Immature natural killer cell (primary cell): ENCODE measurements at regions not wholly inside any gene's neighbourhood (a gene's known extent, or its start where the extent isn't known, plus 50 kb on each side); places are given as distances from the start of the nearest gene placed in this dataset.

ENCODE experiments used
- DNase-seq, 3 donors: peaks; one replicate each; pipeline ENCODE4 v3.0.0; 2022; ENCODE audit warnings: mixed read lengths in 1 of 3
- H3K27ac Mint-ChIP-seq, 6 donors: one replicate each; pipeline ENCODE4 v1.8.0; 2020; ENCODE audit warnings: mixed read lengths in 6 of 6, mild to moderate bottlenecking in 5 of 6, inconsistent platforms in 4 of 6, moderate library complexity in 3 of 6
- H3K27me3 Mint-ChIP-seq, 3 donors: one replicate each; pipeline ENCODE4 v1.8.0; 2020 to 2021; ENCODE audit warnings: low read depth in 3 of 3, mild to moderate bottlenecking in 3 of 3, mixed read lengths in 3 of 3, moderate library complexity in 3 of 3, inconsistent platforms in 1 of 3
- H3K36me3 Mint-ChIP-seq, 3 donors: one replicate each; pipeline ENCODE4 v1.8.0; 2020; ENCODE audit warnings: mixed read lengths in 3 of 3, inconsistent platforms in 2 of 3, mild to moderate bottlenecking in 2 of 3
- H3K4me1 Mint-ChIP-seq, 2 donors: one replicate each; pipeline ENCODE4 v1.8.0; 2020; ENCODE audit warnings: inconsistent platforms in 2 of 2, mild to moderate bottlenecking in 2 of 2, mixed read lengths in 2 of 2, moderate library complexity in 1 of 2
- H3K4me3 Mint-ChIP-seq, 5 donors: one replicate each; pipeline ENCODE4 v1.8.0; 2020; ENCODE audit warnings: mild to moderate bottlenecking in 5 of 5, mixed read lengths in 5 of 5, inconsistent platforms in 3 of 5, moderate library complexity in 3 of 5
- H3K9me3 Mint-ChIP-seq, 6 donors: one replicate each; pipeline ENCODE4 v1.8.0; 2020; ENCODE audit warnings: mild to moderate bottlenecking in 6 of 6, mixed read lengths in 6 of 6, inconsistent platforms in 4 of 6, moderate library complexity in 3 of 6

- Mint-ChIP-seq H3K27ac (no peak overlapping the region), H3K4me1 (no peaks in the 10 kb centered on the region), H3K27me3 (peaks cover 0 to 4% (median 0%) of the 10 kb centered on the region in 3 donors), H3K36me3 (no peaks in the 10 kb centered on the region), H3K4me3 (no peak overlapping the region), H3K9me3 (peaks cover 0 to under 1% (median 0%) of the 10 kb centered on the region in 6 donors)
- DNase-seq, result no peak
Measured at GRCh38 chr13:76708138-76708688, 178.0 kb downstream of the KCTD12 start.

GRCh38 chr13:76707360-76707759 is 178.8 kb downstream of the KCTD12 start:
- Mint-ChIP-seq H3K36me3 (no peaks in the 10 kb centered on the region), H3K9me3 (no peaks in the 10 kb centered on the region), H3K27me3 (peaks cover 0 to 4% (median 0%) of the 10 kb centered on the region in 3 donors), H3K4me1 (no peaks in the 10 kb centered on the region), H3K27ac (no peak overlapping the region), H3K4me3 (no peak overlapping the region)
- no peak for DNase-seq

GRCh38 chr13:76703621-76704288 is 182.4 kb downstream of the KCTD12 start:
- H3K36me3 Mint-ChIP-seq, result no peaks in the 10 kb centered on the region
- H3K4me1 Mint-ChIP-seq, result no peaks in the 10 kb centered on the region
- no peak for DNase-seq
- H3K9me3 Mint-ChIP-seq, result peaks cover 0 to 4% (median 0%) of the 10 kb centered on the region in 6 donors
- H3K27ac Mint-ChIP-seq, result no peak overlapping the region
- H3K27me3 Mint-ChIP-seq, result peaks cover 0 to 4% (median 4%) of the 10 kb centered on the region in 3 donors
- no peak overlapping the region for H3K4me3 Mint-ChIP-seq

GRCh38 chr13:76703216-76703615 is 183.0 kb downstream of the KCTD12 start:
- Mint-ChIP-seq H3K36me3 (no peaks in the 10 kb centered on the region), H3K27ac (no peak overlapping the region), H3K9me3 (peaks cover 0 to 4% (median 0%) of the 10 kb centered on the region in 6 donors), H3K4me1 (no peaks in the 10 kb centered on the region), H3K4me3 (no peak overlapping the region), H3K27me3 (peaks cover 0 to 7% (median 6%) of the 10 kb centered on the region in 3 donors)
- DNase-seq, result no peak

DNA sequence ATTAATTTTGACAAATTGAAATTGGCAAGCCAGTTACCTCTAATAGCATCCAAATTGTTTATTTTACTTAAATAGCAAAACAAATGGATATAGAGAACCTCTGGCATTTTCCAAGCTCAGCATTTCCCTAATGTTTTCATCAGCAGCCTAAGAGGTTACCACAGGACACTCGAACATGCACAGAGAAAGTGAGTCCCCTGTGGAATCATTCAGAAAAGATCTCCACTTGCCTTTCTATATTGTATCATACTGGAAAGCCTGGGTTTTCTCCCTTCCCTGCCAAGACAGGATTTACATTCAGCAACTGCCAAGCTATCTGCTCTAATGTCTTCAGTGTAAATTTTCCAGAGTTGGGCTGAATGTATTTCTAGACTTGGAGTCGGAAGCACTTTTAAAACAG is 188.9 kb downstream of the KCTD12 start:
- peaks cover 0 to 8% (median 0%) of the 10 kb centered on the region in 6 donors for H3K9me3 Mint-ChIP-seq
- H3K4me1 Mint-ChIP-seq, result no peaks in the 10 kb centered on the region
- peaks cover 0 to 7% (median 5%) of the 10 kb centered on the region in 3 donors for H3K27me3 Mint-ChIP-seq
- no peaks in the 10 kb centered on the region for H3K36me3 Mint-ChIP-seq
- DNase-seq, result no peak
- H3K4me3 Mint-ChIP-seq, result no peak overlapping the region
- no peak overlapping the region for H3K27ac Mint-ChIP-seq

DNA sequence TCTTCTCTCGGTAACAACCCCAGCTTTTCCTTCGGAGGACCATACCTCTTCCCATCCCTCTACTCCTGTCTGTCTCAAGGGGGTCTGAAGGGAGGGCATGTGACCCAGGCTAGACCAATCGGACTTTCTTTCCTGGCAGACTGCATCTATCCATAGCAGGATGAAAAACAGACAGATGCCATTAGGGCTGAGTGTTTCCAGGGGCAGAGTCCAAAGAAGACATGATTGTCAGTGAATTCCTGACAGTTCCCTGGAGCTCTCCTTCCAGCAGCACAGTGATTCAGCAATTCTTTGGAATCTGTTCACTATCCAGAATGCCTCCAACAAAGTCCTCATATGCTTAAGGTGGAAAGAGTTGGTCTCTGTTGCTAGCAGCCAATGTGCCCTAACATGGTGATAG is 189.8 kb downstream of the KCTD12 start:
- Mint-ChIP-seq H3K36me3 (no peaks in the 10 kb centered on the region), H3K4me3 (no peak overlapping the region), H3K4me1 (no peaks in the 10 kb centered on the region), H3K27ac (no peak overlapping the region), H3K27me3 (peaks cover 0 to 7% (median 5%) of the 10 kb centered on the region in 3 donors), H3K9me3 (peaks cover 0 to 6% (median 0%) of the 10 kb centered on the region in 6 donors)
- no peak for DNase-seq

- H3K36me3 Mint-ChIP-seq, result no peaks in the 10 kb centered on the region
- no peak overlapping the region for H3K27ac Mint-ChIP-seq
- DNase-seq, result no peak
- H3K4me1 Mint-ChIP-seq, result no peaks in the 10 kb centered on the region
- H3K9me3 Mint-ChIP-seq, result peaks cover 0 to 4% (median 0%) of the 10 kb centered on the region in 6 donors
- H3K4me3 Mint-ChIP-seq, result no peak overlapping the region
- peaks cover 0 to 1% (median 0%) of the 10 kb centered on the region in 3 donors for H3K27me3 Mint-ChIP-seq
Measured at GRCh38 chr13:76693086-76693485, 193.1 kb downstream of the KCTD12 start.

- Mint-ChIP-seq H3K4me1 (no peaks in the 10 kb centered on the region), H3K27me3 (peaks cover 0 to 3% (median 0%) of the 10 kb centered on the region in 3 donors), H3K9me3 (peaks cover 0 to 4% (median 0%) of the 10 kb centered on the region in 6 donors), H3K4me3 (no peak overlapping the region), H3K27ac (no peak overlapping the region), H3K36me3 (no peaks in the 10 kb centered on the region)
- no peak for DNase-seq
Measured at GRCh38 chr13:76692346-76692745, 193.9 kb downstream of the KCTD12 start.

DNA sequence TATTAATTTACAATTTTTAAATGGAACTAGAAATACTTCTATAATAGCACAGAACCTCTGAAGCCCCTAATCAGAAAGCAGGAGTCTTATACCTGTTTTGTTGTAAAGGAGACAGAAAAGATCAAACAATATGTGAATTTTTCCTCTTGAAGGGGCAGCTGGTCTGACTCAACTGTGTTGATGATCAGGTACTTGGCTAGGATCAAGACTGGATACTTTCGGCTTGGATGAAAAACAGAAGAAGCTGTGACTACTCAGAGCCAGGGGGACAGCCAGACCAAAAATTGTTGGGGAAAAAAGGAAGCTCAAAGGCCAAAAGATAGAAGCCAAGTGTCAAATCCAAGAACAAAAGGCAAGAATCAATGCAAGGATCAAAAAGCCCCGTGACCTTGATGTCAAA is 195.6 kb downstream of the KCTD12 start:
- Mint-ChIP-seq H3K4me3 (no peak overlapping the region), H3K27ac (no peak overlapping the region), H3K9me3 (peaks cover 0 to 4% (median 0%) of the 10 kb centered on the region in 6 donors), H3K27me3 (peaks cover 0 to 3% (median 0%) of the 10 kb centered on the region in 3 donors), H3K4me1 (no peaks in the 10 kb centered on the region), H3K36me3 (no peaks in the 10 kb centered on the region)
- no peak for DNase-seq

DNA sequence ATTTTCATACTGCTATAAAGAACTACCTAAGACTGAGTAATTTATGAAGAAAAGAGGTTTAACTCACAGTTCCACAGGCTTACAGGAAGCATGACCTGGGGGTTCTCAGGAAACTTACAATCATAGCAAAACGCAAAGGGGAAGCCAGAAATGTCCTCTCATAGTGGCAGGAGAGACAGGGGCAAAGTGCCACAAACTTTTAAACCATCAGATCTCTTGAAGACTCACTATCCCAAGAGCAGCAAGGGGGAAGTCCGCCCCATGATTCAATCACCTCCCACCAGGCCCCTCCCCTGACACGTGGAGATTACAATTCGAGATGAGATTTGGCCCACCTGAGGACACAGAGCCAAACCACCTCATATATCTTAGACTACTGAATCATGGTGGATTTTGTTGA is 198.7 kb downstream of the KCTD12 start:
- H3K27me3 Mint-ChIP-seq, result peaks cover 0 to 2% (median 0%) of the 10 kb centered on the region in 3 donors
- no peaks in the 10 kb centered on the region for H3K4me1 Mint-ChIP-seq

GRCh38 chr13:76685938-76686337 is 200.3 kb downstream of the KCTD12 start:
- no peaks in the 10 kb centered on the region for H3K36me3 Mint-ChIP-seq
- no peak overlapping the region for H3K4me3 Mint-ChIP-seq
- DNase-seq, result no peak
- no peak overlapping the region for H3K27ac Mint-ChIP-seq
- peaks cover 0 to 2% (median 0%) of the 10 kb centered on the region in 6 donors for H3K9me3 Mint-ChIP-seq
- peaks cover 0 to 4% (median 0%) of the 10 kb centered on the region in 3 donors for H3K27me3 Mint-ChIP-seq
- H3K4me1 Mint-ChIP-seq, result no peaks in the 10 kb centered on the region

More for the DNA sequence above, 198.7 kb downstream of the KCTD12 start:
- Mint-ChIP-seq H3K4me3 (no peak overlapping the region), H3K36me3 (no peaks in the 10 kb centered on the region), H3K9me3 (peaks cover 0 to 2% (median 0%) of the 10 kb centered on the region in 6 donors), H3K27ac (no peak overlapping the region)
- DNase-seq, result no peak

- Mint-ChIP-seq H3K9me3 (peaks cover 0 to 2% (median 0%) of the 10 kb centered on the region in 6 donors), H3K27me3 (peaks cover 0 to 4% (median 3%) of the 10 kb centered on the region in 3 donors), H3K27ac (no peak overlapping the region), H3K36me3 (no peaks in the 10 kb centered on the region), H3K4me1 (no peaks in the 10 kb centered on the region), H3K4me3 (no peak overlapping the region)
- DNase-seq, result no peak
Measured at GRCh38 chr13:76684336-76684735, 201.9 kb downstream of the KCTD12 start.

DNA sequence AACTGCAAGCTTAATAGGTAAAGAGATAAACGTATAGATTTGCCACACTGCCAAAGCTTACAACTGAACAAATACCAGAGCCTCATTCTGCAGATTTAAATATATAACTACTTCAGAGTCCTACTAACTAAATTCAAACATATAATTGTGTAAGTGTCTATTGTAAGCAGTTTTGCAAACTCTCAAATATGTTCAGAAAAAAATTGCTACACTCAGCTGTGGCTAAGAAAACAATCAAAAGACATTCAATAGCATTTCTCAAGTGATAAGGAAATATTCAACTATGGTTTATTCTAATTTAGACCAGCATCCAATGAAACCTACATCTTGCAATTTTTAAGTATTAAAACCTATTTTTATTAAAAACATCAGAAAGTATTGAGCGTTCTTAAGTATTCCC is 202.4 kb downstream of the KCTD12 start:
- H3K4me1 Mint-ChIP-seq, result no peaks in the 10 kb centered on the region
- H3K9me3 Mint-ChIP-seq, result peaks cover 0 to 2% (median 0%) of the 10 kb centered on the region in 6 donors
- H3K27ac Mint-ChIP-seq, result no peak overlapping the region
- H3K27me3 Mint-ChIP-seq, result peaks cover 0 to 4% (median 3%) of the 10 kb centered on the region in 3 donors
- H3K36me3 Mint-ChIP-seq, result no peaks in the 10 kb centered on the region
- no peak for DNase-seq
- no peak overlapping the region for H3K4me3 Mint-ChIP-seq

- Mint-ChIP-seq H3K4me3 (no peak overlapping the region), H3K4me1 (no peaks in the 10 kb centered on the region), H3K36me3 (no peaks in the 10 kb centered on the region)
Measured at GRCh38 chr13:76683168-76683567, 203.0 kb downstream of the KCTD12 start.

More at GRCh38 chr13:76683168-76683567, 203.0 kb downstream of the KCTD12 start:
- Mint-ChIP-seq H3K9me3 (peaks cover 0 to 2% (median 0%) of the 10 kb centered on the region in 6 donors), H3K27ac (no peak overlapping the region), H3K27me3 (peaks cover 0 to 6% (median 3%) of the 10 kb centered on the region in 3 donors)
- no peak for DNase-seq
